T-cell (primary cell): ENCODE measurements at regions not wholly inside any gene's neighbourhood (a gene's known extent, or its start where the extent isn't known, plus 50 kb on each side); places are given as distances from the start of the nearest gene placed in this dataset.

Experiments
- ATAC-seq, 4 experiments: fragments of 200-7000 bp in 3 of 4; fragments of 150-1000 bp in 1 of 4; cut with Tn5 transposase; replicated peaks in 1 of 4; 1 replicate in 3 of 4; 2 replicates in 1 of 4; pipeline ENCODE4 v1.10.0; 2021; ENCODE audit warnings: moderate library complexity in 3 of 4, mild to moderate bottlenecking in 2 of 4, moderate number of reproducible peaks in 1 of 4
- CTCF ChIA-PET, 2 donors: fragments of 300-600 bp; sonication (Branson Sonifier 250); formaldehyde crosslinking; loops; one replicate each; lab custom pipeline; 2022; ENCODE audit warnings: antibody characterized with exemption in 2 of 2; lab: Charles Lee
- POLR2A ChIA-PET, 2 donors: fragments of 300-600 bp; sonication (Branson Sonifier 250); formaldehyde crosslinking; loops; one replicate each; lab custom pipeline; 2022; ENCODE audit warnings: antibody characterized with exemption in 2 of 2; lab: Charles Lee
- DNase-seq, 35 experiments: peaks; one replicate each; pipeline versions ENCODE4 v3.0.0 to v3.0.0-alpha.2; 2013 to 2023
- H3K27ac ChIP-seq: one replicate; pipeline ENCODE4 v1.5.1; 2013; ENCODE audit warnings: low read length
- H3K27me3 ChIP-seq, 2 experiments: replicated peaks in 1 of 2; 1 replicate in 1 of 2; 2 replicates in 1 of 2; pipeline versions ENCODE4 v1.6.1 to v1.7.0; 2013; ENCODE audit warnings: low read length in 1 of 2, mixed read lengths in 1 of 2; ENCODE audit not compliant: control insufficient read depth in 2 of 2, insufficient read depth in 2 of 2; ENCODE audit errors: extremely low read depth in 1 of 2
- H3K36me3 ChIP-seq, 2 donors: 1 replicate in 1 of 2; 2 replicates in 1 of 2; pipeline versions ENCODE4 v1.6.1 to v1.7.0; 2013; ENCODE audit warnings: low read length in 1 of 2; ENCODE audit not compliant: control insufficient read depth in 2 of 2, insufficient read depth in 1 of 2; ENCODE audit errors: extremely low read depth in 1 of 2
- H3K4me1 ChIP-seq, 2 experiments: 1 replicate in 1 of 2; 2 replicates in 1 of 2; pipeline versions ENCODE4 v1.6.1 to v1.7.0; 2013; ENCODE audit warnings: low read length in 2 of 2, mixed read lengths in 1 of 2; ENCODE audit not compliant: insufficient read depth in 2 of 2, control insufficient read depth in 1 of 2; ENCODE audit errors: extremely low read depth in 1 of 2
- H3K4me3 ChIP-seq, 2 donors: 1 replicate in 1 of 2; 2 replicates in 1 of 2; pipeline versions ENCODE4 v1.5.1 to v1.7.0; 2013; ENCODE audit warnings: mild to moderate bottlenecking in 2 of 2, low read length in 1 of 2, moderate library complexity in 1 of 2; ENCODE audit not compliant: control insufficient read depth in 1 of 2; ENCODE audit errors: extremely low read depth in 1 of 2
- H3K9me3 ChIP-seq: 2 replicates; pipeline ENCODE4 v1.7.0; 2013
- H3K27ac Mint-ChIP-seq, 2 donors: one replicate each; pipeline ENCODE4 v1.8.0; 2020 to 2021; ENCODE audit warnings: mild to moderate bottlenecking in 2 of 2, mixed read lengths in 2 of 2
- H3K27me3 Mint-ChIP-seq, 2 donors: one replicate each; pipeline ENCODE4 v1.8.0; 2021 to 2022; ENCODE audit warnings: mixed read lengths in 2 of 2
- H3K36me3 Mint-ChIP-seq: one replicate; pipeline ENCODE4 v1.8.0; 2021; ENCODE audit warnings: mixed read lengths
- H3K4me1 Mint-ChIP-seq, 3 donors: one replicate each; pipeline ENCODE4 v1.8.0; 2020 to 2022; ENCODE audit warnings: mixed read lengths in 3 of 3, mild to moderate bottlenecking in 1 of 3
- H3K4me3 Mint-ChIP-seq, 3 donors: one replicate each; pipeline ENCODE4 v1.8.0; 2020 to 2022; ENCODE audit warnings: mild to moderate bottlenecking in 3 of 3, mixed read lengths in 3 of 3, moderate library complexity in 3 of 3
- H3K9me3 Mint-ChIP-seq, 3 donors: one replicate each; pipeline ENCODE4 v1.8.0; 2020 to 2022; ENCODE audit warnings: mixed read lengths in 3 of 3
- WGBS: methylation state at CpG from one replicate; pipeline ENCODE4 v1.1.5; 2013; ENCODE audit warnings: missing lambda C conversion rate; ENCODE audit not compliant: insufficient coverage; 5-methylcytosine and 5-hydroxymethylcytosine counted together

DNA sequence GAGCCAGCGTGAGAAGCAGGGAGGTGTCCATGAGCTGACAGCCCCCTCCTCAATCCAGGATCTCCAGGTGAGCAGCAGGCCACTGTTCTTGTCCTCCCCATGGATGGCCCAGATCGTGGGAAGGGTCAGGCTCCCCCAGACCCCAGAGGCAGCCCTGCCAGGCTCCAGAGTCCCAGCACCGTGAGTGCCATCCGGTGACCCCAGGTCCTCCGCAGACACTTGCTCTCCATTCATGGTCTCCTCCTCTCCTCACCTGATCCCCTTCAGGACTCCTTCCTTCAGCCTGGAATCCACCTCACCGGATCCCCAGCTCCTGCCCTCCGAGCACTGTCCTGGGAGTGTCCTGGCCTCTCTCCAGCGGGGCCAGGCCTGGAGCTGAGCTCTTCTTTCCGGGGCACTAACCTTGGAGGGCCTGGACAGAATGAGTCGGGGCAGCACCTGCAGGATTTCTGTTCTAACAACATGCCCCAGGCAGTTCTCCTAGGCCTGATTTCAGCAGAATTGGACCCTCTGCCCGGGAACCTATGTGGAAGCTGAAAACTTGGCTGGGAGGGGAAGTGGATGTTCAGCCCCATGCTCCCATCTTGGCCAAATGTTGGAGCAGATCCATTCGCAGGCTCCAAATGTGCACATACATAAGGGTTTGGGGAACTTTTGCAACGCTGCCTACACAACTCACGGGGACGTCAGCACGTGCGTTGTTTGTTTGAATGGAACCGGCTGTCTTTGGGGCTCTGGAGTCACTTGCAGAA lies 341.6 kb upstream of the SFSWAP start:
- Histone ChIP-seq H3K27ac (no peak overlapping the region), H3K27me3 (peaks cover 0 to 19% of the 10 kb centered on the region in 2 experiments), H3K4me3 (no peak overlapping the region), H3K36me3 (no peaks in the 10 kb centered on the region), H3K9me3 (no peaks in the 10 kb centered on the region), H3K4me1 (no peaks in the 10 kb centered on the region)
- 73% methylated on average over 17 of the region's 18 CpGs for WGBS
- Mint-ChIP-seq H3K27ac (no peak overlapping the region), H3K9me3 (no peaks in the 10 kb centered on the region), H3K4me3 (no peak overlapping the region), H3K27me3 (peaks cover 0 to 3% of the 10 kb centered on the region in 2 donors), H3K36me3 (no peaks in the 10 kb centered on the region), H3K4me1 (no peaks in the 10 kb centered on the region)
- DNase-seq, result peak in 1 of 35 experiments; percentile 20
- POLR2A ChIA-PET, result no interaction called here
- CTCF ChIA-PET, result no interaction called here
- ATAC-seq, result no peak

DNA sequence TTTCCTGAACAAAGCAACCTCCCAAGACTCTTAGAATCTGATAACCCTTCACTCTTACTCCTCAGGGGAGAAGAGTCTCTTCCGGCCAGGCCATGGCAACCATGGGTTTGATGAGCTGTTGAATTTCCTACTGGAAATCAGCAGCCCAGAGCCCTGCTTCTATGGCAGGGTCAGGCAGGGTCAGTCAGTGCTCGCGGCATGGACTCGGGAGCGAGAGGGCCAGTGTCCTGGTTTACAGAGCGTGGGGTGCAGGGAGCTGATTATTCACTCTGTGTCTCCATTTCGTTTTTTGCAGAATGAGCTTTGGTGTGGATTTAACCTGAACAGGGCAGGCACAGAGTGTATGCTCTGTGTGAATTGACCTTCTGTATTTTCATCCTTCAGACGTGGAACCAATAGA lies 340.6 kb upstream of the SFSWAP start:
- DNase-seq, result peak in 1 of 35 experiments; percentile 5
- ChIA-PET CTCF (no interaction called here), POLR2A (no interaction called here)
- no peaks in the 10 kb centered on the region for H3K4me1 Mint-ChIP-seq
- no peak overlapping the region for H3K27ac ChIP-seq
- no peak overlapping the region for H3K4me3 ChIP-seq
- no peaks in the 10 kb centered on the region for H3K9me3 Mint-ChIP-seq
- H3K4me3 Mint-ChIP-seq, result no peak overlapping the region
- H3K4me1 ChIP-seq, result no peaks in the 10 kb centered on the region
- no peaks in the 10 kb centered on the region for H3K9me3 ChIP-seq
- H3K36me3 Mint-ChIP-seq, result no peaks in the 10 kb centered on the region
- no peaks in the 10 kb centered on the region for H3K36me3 ChIP-seq
- H3K27ac Mint-ChIP-seq, result no peak overlapping the region
- ATAC-seq, result no peak
- no peaks in the 10 kb centered on the region for H3K27me3 Mint-ChIP-seq
- H3K27me3 ChIP-seq, result peaks cover 0 to 16% of the 10 kb centered on the region in 2 experiments
- WGBS, result 78% methylated on average over 7 of the region's 8 CpGs

DNA sequence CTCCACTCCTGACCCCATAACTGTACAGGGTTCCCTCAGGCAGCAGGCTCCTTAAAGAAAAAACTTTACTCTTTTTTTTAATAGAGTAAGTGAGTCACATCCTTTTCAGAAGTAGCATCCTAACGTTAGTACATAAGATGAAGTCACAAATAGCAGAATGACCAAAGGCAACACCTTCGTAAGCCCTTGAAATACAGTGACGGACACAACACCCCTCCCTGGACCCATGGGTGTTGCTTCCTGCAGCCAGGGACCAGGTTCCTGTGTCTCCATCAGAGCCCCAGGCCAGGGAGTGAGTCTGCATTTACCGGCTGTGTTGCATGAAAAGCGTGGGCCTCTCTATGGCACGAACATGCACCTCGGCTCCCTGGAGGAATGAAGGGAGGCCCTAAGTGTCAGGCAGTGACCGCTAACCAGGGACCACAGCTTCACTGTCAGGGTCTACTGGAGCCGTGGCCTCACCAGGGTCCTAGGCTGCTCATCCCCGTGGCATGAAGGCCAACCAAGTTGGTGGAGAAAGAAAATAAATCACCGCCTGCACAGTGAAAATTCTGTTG lies 340.0 kb upstream of the SFSWAP start:
- Mint-ChIP-seq H3K4me1 (no peaks in the 10 kb centered on the region), H3K27me3 (no peaks in the 10 kb centered on the region), H3K9me3 (no peaks in the 10 kb centered on the region), H3K36me3 (no peaks in the 10 kb centered on the region), H3K27ac (no peak overlapping the region), H3K4me3 (no peak overlapping the region)
- H3K4me3 ChIP-seq, result no peak overlapping the region
- H3K27me3 ChIP-seq, result peaks cover 0 to 12% of the 10 kb centered on the region in 2 experiments
- ATAC-seq, result no peak
- ChIA-PET CTCF (no interaction called here), POLR2A (no interaction called here)
- no peaks in the 10 kb centered on the region for H3K36me3 ChIP-seq
- no peak for DNase-seq
- 78% methylated on average over 10 of the region's 11 CpGs for WGBS
- no peaks in the 10 kb centered on the region for H3K4me1 ChIP-seq
- no peak overlapping the region for H3K27ac ChIP-seq
- no peaks in the 10 kb centered on the region for H3K9me3 ChIP-seq

DNA sequence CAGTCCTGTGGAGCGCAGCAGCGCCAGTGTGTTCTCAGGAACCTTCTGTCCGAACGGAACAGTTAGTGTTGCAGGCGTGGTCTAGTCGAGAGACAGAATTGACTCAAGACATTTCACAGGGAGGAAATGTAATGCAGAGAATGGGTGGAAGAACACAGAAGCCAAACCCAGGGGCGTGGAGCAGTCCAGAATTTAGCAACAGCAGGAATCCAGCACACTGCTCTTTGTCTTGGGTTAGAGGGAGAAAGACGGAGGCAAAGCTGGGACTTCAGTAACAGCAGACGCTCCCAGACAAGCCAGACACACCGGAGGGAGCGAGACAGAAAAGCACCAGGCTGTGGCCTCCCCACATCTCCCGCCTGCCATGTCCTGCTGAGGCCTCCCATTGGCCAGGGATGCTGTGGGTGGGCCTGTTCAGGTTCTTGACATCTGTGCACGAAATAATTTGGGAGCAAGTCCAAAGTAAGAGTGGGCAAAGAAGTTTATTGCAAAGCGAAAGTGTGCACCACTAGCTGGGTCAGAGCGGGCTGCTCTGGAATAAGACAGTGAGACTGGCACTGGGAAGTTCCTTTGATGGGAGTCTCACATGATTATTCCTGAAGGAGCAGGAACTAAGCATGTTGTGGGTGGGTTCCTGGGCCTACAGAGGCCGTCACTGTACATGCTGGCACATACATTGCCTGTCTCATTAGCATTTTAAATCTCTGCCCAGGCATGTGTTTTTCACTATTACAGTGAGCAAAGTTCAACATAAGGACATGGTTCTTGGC lies 339.3 kb upstream of the SFSWAP start:
- Mint-ChIP-seq H3K27me3 (no peaks in the 10 kb centered on the region), H3K36me3 (no peaks in the 10 kb centered on the region), H3K4me3 (no peak overlapping the region), H3K4me1 (no peaks in the 10 kb centered on the region), H3K27ac (no peak overlapping the region), H3K9me3 (no peaks in the 10 kb centered on the region)
- H3K4me1 ChIP-seq, result no peaks in the 10 kb centered on the region
- no peaks in the 10 kb centered on the region for H3K9me3 ChIP-seq
- WGBS, result 83% methylated on average over 15 of the region's 16 CpGs
- CTCF ChIA-PET, result no interaction called here
- POLR2A ChIA-PET, result no interaction called here
- H3K4me3 ChIP-seq, result no peak overlapping the region
- H3K27me3 ChIP-seq, result peaks cover 0 to 6% of the 10 kb centered on the region in 2 experiments
- no peak for ATAC-seq
- peak in 1 of 35 experiments; percentile 10 for DNase-seq
- H3K27ac ChIP-seq, result no peak overlapping the region
- no peaks in the 10 kb centered on the region for H3K36me3 ChIP-seq

DNA sequence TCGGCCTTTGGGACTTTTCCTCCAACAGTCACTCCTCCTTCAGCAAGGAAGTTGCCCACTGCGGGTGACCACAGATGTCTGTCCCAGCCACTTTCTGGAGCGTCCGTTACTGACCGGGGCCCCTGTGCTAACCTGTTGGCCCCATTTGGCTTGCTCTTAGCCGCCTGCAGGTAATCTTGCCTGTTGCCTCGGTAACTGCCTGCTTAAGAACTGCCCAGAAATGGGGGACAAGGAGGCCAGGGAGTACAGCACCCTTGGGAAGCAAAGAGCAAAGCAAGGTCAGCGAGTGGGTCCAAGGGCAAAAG lies 338.8 kb upstream of the SFSWAP start:
- H3K4me3 Mint-ChIP-seq, result no peak overlapping the region
- POLR2A ChIA-PET, result no interaction called here

DNA sequence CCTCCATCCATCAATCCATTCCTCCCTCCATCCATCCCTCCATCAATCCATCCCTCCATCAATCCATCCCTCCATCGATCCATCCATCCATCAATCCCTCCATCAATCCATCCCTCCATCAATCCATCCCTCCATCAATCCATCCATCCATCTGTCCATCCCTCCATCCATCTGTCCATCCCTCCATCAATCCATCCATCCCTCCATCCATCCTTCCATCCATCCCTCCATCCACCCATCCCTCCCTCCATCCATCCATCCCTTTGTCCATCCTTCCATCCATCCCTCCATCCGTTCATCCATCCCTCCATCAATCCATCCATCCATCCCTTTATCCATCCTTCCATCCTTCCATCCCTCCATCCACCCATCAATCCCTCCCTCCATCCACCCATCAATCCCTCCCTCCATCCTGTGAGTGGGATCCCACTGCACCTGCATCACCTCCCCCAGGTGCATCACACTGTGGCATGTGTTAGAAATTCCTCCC lies 338.1 kb upstream of the SFSWAP start:
- H3K4me1 Mint-ChIP-seq, result no peaks in the 10 kb centered on the region
- Histone ChIP-seq H3K4me1 (no peaks in the 10 kb centered on the region), H3K4me3 (no peak overlapping the region), H3K27me3 (peaks cover 0 to 6% of the 10 kb centered on the region in 2 experiments), H3K36me3 (no peaks in the 10 kb centered on the region), H3K27ac (no peak overlapping the region), H3K9me3 (no peaks in the 10 kb centered on the region)
- ATAC-seq (no peak), DNase-seq (no peak)
- H3K9me3 Mint-ChIP-seq, result no peaks in the 10 kb centered on the region
- no peak overlapping the region for H3K27ac Mint-ChIP-seq
- no peak overlapping the region for H3K4me3 Mint-ChIP-seq
- POLR2A ChIA-PET, result no interaction called here
- no peaks in the 10 kb centered on the region for H3K27me3 Mint-ChIP-seq
- WGBS, result 69% methylated on average over 2 of the region's 2 CpGs
- no peaks in the 10 kb centered on the region for H3K36me3 Mint-ChIP-seq
- CTCF ChIA-PET, result no interaction called here

More for the DNA sequence above, 338.8 kb upstream of the SFSWAP start:
- no peaks in the 10 kb centered on the region for H3K27me3 Mint-ChIP-seq
- Histone ChIP-seq H3K9me3 (no peaks in the 10 kb centered on the region), H3K27ac (no peak overlapping the region), H3K36me3 (no peaks in the 10 kb centered on the region), H3K27me3 (peaks cover 0 to 6% of the 10 kb centered on the region in 2 experiments), H3K4me3 (no peak overlapping the region), H3K4me1 (no peaks in the 10 kb centered on the region)
- no peaks in the 10 kb centered on the region for H3K9me3 Mint-ChIP-seq
- DNase-seq (peak in 1 of 35 experiments; percentile 11), ATAC-seq (no peak)
- H3K4me1 Mint-ChIP-seq, result no peaks in the 10 kb centered on the region
- H3K36me3 Mint-ChIP-seq, result no peaks in the 10 kb centered on the region
- H3K27ac Mint-ChIP-seq, result no peak overlapping the region
- CTCF ChIA-PET, result no interaction called here
- 91% methylated on average over 8 of the region's 8 CpGs for WGBS
